ENCODE measurements at regions not wholly inside any gene's neighbourhood (a gene's known extent, or its start where the extent isn't known, plus 50 kb on each side); places are given as distances from the start of the nearest gene placed in this dataset.

GRCh38 chr7:146027243-146027642, 89.4 kb upstream of the CNTNAP2 start:
- TF ChIP-seq EZH2phosphoT487 (conservative IDR thresholded peaks at IDR 0.05; ENCODE audit: low read length) = no peak
- TF ChIP-seq, protein P1, sequence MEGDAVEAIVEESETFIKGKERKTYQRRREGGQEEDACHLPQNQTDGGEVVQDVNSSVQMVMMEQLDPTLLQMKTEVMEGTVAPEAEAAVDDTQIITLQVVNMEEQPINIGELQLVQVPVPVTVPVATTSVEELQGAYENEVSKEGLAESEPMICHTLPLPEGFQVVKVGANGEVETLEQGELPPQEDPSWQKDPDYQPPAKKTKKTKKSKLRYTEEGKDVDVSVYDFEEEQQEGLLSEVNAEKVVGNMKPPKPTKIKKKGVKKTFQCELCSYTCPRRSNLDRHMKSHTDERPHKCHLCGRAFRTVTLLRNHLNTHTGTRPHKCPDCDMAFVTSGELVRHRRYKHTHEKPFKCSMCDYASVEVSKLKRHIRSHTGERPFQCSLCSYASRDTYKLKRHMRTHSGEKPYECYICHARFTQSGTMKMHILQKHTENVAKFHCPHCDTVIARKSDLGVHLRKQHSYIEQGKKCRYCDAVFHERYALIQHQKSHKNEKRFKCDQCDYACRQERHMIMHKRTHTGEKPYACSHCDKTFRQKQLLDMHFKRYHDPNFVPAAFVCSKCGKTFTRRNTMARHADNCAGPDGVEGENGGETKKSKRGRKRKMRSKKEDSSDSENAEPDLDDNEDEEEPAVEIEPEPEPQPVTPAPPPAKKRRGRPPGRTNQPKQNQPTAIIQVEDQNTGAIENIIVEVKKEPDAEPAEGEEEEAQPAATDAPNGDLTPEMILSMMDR (IDR thresholded peaks at IDR 0.05; ENCODE audit: insufficient read depth, low read length, poor library complexity, severe bottlenecking) = no peak

Measured in SU-DHL-6 (cell line).